Progenitor cell of endocrine pancreas (in vitro differentiated cells): ENCODE measurements at regions not wholly inside any gene's neighbourhood (a gene's known extent, or its start where the extent isn't known, plus 50 kb on each side); places are given as distances from the start of the nearest gene placed in this dataset.
"Not testable (repeated sequence)": the region's sequence is repeated elsewhere in the genome, so short reads cannot be mapped to it uniquely, and the experiment has no call there.

ENCODE experiments used
- DNase-seq: peaks from one replicate; pipeline ENCODE4 v3.0.0; 2021; ENCODE audit warnings: low spot score; ENCODE audit not compliant: unreplicated experiment
- H3K27ac Mint-ChIP-seq: 2 replicates; pipeline ENCODE4 v1.8.0; 2021; ENCODE audit warnings: mild to moderate bottlenecking, moderate library complexity, mixed read lengths
- H3K27me3 Mint-ChIP-seq: 2 replicates; pipeline ENCODE4 v1.8.0; 2021; ENCODE audit warnings: mixed read lengths
- H3K36me3 Mint-ChIP-seq: 2 replicates; pipeline ENCODE4 v1.8.0; 2022; ENCODE audit warnings: mixed read lengths; ENCODE audit not compliant: insufficient read depth
- H3K4me1 Mint-ChIP-seq: 2 replicates; pipeline ENCODE4 v1.8.0; 2021; ENCODE audit warnings: low read depth, mixed read lengths
- H3K4me3 Mint-ChIP-seq: 2 replicates; pipeline ENCODE4 v1.8.0; 2021; ENCODE audit warnings: low read depth, mild to moderate bottlenecking, moderate library complexity, mixed read lengths
- H3K9me3 Mint-ChIP-seq: 2 replicates; pipeline ENCODE4 v1.8.0; 2021; ENCODE audit warnings: low read depth, mixed read lengths
- TF ChIP-seq, protein P1 (sequence below): fragments of 200-600 bp; sonication (generic); IDR thresholded peaks from one replicate; pipeline ENCODE4 v1.5.0; 2021; ENCODE audit warnings: antibody characterized with exemption, mild to moderate bottlenecking; ENCODE audit not compliant: unreplicated experiment

- H3K27ac Mint-ChIP-seq: no peak overlapping the region
Measured at GRCh38 chr14:98916036-98916435, 356.0 kb downstream of the BCL11B start.

GRCh38 chr14:98916476-98916875 lies 355.5 kb downstream of the BCL11B start:
- no peak overlapping the region for H3K4me3 Mint-ChIP-seq

More at GRCh38 chr14:98916036-98916435, 356.0 kb downstream of the BCL11B start:
- H3K4me3 Mint-ChIP-seq: no peak overlapping the region
- no peaks in the 10 kb centered on the region for H3K9me3 Mint-ChIP-seq
- H3K4me1 Mint-ChIP-seq: peaks cover 5% of the 10 kb centered on the region
- TF ChIP-seq, protein P1, sequence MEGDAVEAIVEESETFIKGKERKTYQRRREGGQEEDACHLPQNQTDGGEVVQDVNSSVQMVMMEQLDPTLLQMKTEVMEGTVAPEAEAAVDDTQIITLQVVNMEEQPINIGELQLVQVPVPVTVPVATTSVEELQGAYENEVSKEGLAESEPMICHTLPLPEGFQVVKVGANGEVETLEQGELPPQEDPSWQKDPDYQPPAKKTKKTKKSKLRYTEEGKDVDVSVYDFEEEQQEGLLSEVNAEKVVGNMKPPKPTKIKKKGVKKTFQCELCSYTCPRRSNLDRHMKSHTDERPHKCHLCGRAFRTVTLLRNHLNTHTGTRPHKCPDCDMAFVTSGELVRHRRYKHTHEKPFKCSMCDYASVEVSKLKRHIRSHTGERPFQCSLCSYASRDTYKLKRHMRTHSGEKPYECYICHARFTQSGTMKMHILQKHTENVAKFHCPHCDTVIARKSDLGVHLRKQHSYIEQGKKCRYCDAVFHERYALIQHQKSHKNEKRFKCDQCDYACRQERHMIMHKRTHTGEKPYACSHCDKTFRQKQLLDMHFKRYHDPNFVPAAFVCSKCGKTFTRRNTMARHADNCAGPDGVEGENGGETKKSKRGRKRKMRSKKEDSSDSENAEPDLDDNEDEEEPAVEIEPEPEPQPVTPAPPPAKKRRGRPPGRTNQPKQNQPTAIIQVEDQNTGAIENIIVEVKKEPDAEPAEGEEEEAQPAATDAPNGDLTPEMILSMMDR: no peak
- H3K27me3 Mint-ChIP-seq: peaks cover 38% of the 10 kb centered on the region
- no peaks in the 10 kb centered on the region for H3K36me3 Mint-ChIP-seq
- no peak for DNase-seq

DNA sequence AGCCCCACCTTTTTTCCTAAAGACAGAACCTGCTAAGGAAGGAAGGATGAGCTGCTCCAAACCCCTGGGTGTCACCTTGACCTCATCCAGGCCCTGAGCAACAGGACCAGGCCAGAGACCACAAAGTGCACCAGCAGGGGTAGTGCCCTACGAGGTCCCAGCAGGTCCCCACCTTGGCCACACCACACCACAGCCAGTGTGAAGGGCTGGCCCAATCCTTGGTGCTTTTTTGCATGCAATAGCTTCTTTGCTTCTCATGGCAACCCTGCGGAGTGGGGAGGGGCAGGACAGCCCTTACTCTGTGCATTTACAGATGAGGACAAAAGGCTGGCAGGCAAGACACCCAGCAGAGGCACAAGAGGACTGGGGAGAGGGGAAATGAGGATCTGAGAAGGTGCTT lies 352.6 kb downstream of the BCL11B start:
- Mint-ChIP-seq H3K36me3 (no peaks in the 10 kb centered on the region), H3K4me1 (peaks cover 4% of the 10 kb centered on the region), H3K27ac (no peak overlapping the region), H3K9me3 (peaks cover 10% of the 10 kb centered on the region), H3K4me3 (no peak overlapping the region), H3K27me3 (peaks cover 25% of the 10 kb centered on the region)
- TF ChIP-seq, protein P1: no peak
- DNase-seq: no peak

More at GRCh38 chr14:98916476-98916875, 355.5 kb downstream of the BCL11B start:
- Mint-ChIP-seq H3K4me1 (peaks cover 5% of the 10 kb centered on the region), H3K36me3 (no peaks in the 10 kb centered on the region), H3K27ac (no peak overlapping the region), H3K27me3 (peaks cover 38% of the 10 kb centered on the region), H3K9me3 (no peaks in the 10 kb centered on the region)
- TF ChIP-seq, protein P1: no peak
- DNase-seq: no peak

GRCh38 chr14:98921306-98921705 lies 350.7 kb downstream of the BCL11B start:
- H3K4me1 Mint-ChIP-seq, H3K27ac Mint-ChIP-seq, H3K4me3 Mint-ChIP-seq, H3K36me3 Mint-ChIP-seq, DNase-seq: not testable (repeated sequence)
- H3K9me3 Mint-ChIP-seq: peaks cover 10% of the 10 kb centered on the region
- peaks cover 15% of the 10 kb centered on the region for H3K27me3 Mint-ChIP-seq

- no peaks in the 10 kb centered on the region for H3K36me3 Mint-ChIP-seq
- DNase-seq: no peak
- no peak overlapping the region for H3K4me3 Mint-ChIP-seq
- H3K27ac Mint-ChIP-seq: no peak overlapping the region
- H3K4me1 Mint-ChIP-seq: peaks cover 4% of the 10 kb centered on the region
- TF ChIP-seq, protein P1: no peak
- H3K27me3 Mint-ChIP-seq: peaks cover 3% of the 10 kb centered on the region
- H3K9me3 Mint-ChIP-seq: peaks cover 10% of the 10 kb centered on the region
Measured at GRCh38 chr14:98923596-98923995, 348.4 kb downstream of the BCL11B start.

DNA sequence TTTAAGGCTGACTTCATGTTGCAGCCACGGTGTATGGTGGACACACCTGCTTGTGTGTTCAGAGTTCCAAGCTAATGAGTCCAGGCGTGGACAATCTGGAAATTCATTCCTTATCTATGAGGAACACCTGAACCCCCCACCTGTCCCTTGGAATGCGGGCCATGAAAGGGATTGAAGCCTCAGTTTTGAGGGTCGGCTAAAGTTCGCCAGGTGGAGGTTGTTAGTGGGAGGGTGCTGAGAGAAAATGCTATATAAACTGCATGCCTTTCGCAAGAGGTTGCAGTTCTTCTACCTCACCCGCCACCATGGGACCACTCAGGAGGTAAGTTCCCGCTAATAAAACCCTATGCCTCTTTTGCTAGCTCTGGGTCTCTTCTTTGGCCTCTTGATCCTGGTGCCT lies 348.0 kb downstream of the BCL11B start:
- Mint-ChIP-seq H3K4me3 (no peak overlapping the region), H3K27ac (no peak overlapping the region), H3K27me3 (peaks cover under 1% of the 10 kb centered on the region), H3K4me1 (peaks cover 4% of the 10 kb centered on the region), H3K36me3 (no peaks in the 10 kb centered on the region), H3K9me3 (peaks cover 10% of the 10 kb centered on the region)
- DNase-seq: no peak
- TF ChIP-seq, protein P1: no peak
